ENCODE measurements at regions not wholly inside any gene's neighbourhood (a gene's known extent, or its start where the extent isn't known, plus 50 kb on each side); places are given as distances from the start of the nearest gene placed in this dataset.

GRCh38 chr16:82248677-82249076 is 78.7 kb upstream of the MPHOSPH6 start:
- TF ChIP-seq CTCF (conservative IDR thresholded peaks at IDR 0.05; ENCODE audit: low read depth, low read length) = no peak
- no peak for TF ChIP-seq POLR2A (IDR thresholded peaks at IDR 0.05; ENCODE audit: low read depth, low read length)
- no peak for TF ChIP-seq RFX5 (IDR thresholded peaks at IDR 0.05; ENCODE audit: low read depth, low read length)
- TF ChIP-seq, protein P1, sequence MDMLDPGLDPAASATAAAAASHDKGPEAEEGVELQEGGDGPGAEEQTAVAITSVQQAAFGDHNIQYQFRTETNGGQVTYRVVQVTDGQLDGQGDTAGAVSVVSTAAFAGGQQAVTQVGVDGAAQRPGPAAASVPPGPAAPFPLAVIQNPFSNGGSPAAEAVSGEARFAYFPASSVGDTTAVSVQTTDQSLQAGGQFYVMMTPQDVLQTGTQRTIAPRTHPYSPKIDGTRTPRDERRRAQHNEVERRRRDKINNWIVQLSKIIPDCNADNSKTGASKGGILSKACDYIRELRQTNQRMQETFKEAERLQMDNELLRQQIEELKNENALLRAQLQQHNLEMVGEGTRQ (IDR thresholded peaks at IDR 0.05; ENCODE audit: low read depth, low read length) = no peak
- no peak for TF ChIP-seq MAZ (IDR thresholded peaks at IDR 0.05; ENCODE audit: borderline replicate concordance, low read depth, low read length)
